H9 (cell line): ENCODE measurements at regions not wholly inside any gene's neighbourhood (a gene's known extent, or its start where the extent isn't known, plus 50 kb on each side); places are given as distances from the start of the nearest gene placed in this dataset.

ENCODE experiments used
- DNase-seq: peaks from one replicate; pipeline ENCODE4 v3.0.0-alpha.2; 2017
- H2AFZ ChIP-seq: one replicate; pipeline ENCODE4 v1.6.1; 2013; ENCODE audit warnings: mild to moderate bottlenecking, low read length, control low read depth, moderate library complexity
- H2AK5ac ChIP-seq: 2 replicates; pipeline ENCODE4 v1.6.1; 2013; ENCODE audit warnings: low read length, control low read depth, mixed read lengths; ENCODE audit not compliant: insufficient read length
- H2BK120ac ChIP-seq: one replicate; pipeline ENCODE4 v1.6.1; 2013; ENCODE audit warnings: low read depth, mild to moderate bottlenecking, low read length, control low read depth, inconsistent platforms; ENCODE audit not compliant: poor library complexity, severe bottlenecking
- H2BK12ac ChIP-seq: 2 replicates; pipeline ENCODE4 v1.6.1; 2013; ENCODE audit warnings: low read length, control low read depth, mixed read lengths, low read depth; ENCODE audit not compliant: insufficient read length
- H2BK15ac ChIP-seq: 2 replicates; pipeline ENCODE4 v1.6.1; 2013; ENCODE audit warnings: low read depth, low read length, control low read depth
- H2BK20ac ChIP-seq: one replicate; pipeline ENCODE4 v1.6.1; 2013; ENCODE audit warnings: low read depth, mild to moderate bottlenecking, low read length, control low read depth, inconsistent platforms; ENCODE audit not compliant: poor library complexity, severe bottlenecking
- H2BK5ac ChIP-seq: 2 replicates; pipeline ENCODE4 v1.6.1; 2013; ENCODE audit warnings: low read length, control low read depth, mixed read lengths; ENCODE audit not compliant: insufficient read length
- H3K14ac ChIP-seq: 2 replicates; pipeline ENCODE4 v1.6.1; 2013; ENCODE audit warnings: low read length, control low read depth; ENCODE audit not compliant: insufficient read depth
- H3K18ac ChIP-seq: 2 replicates; pipeline ENCODE4 v1.6.1; 2013; ENCODE audit warnings: low read depth, mild to moderate bottlenecking, mixed read lengths, low read length, control low read depth; ENCODE audit not compliant: insufficient read length
- H3K23ac ChIP-seq: 2 replicates; pipeline ENCODE4 v1.6.1; 2013; ENCODE audit warnings: low read length, control low read depth, mixed read lengths, low read depth; ENCODE audit not compliant: insufficient read length
- H3K23me2 ChIP-seq: 2 replicates; pipeline ENCODE4 v1.6.1; 2013; ENCODE audit warnings: low read depth, mild to moderate bottlenecking, mixed read lengths, low read length, control low read depth; ENCODE audit not compliant: insufficient read length, poor library complexity, severe bottlenecking
- H3K27ac ChIP-seq: 2 replicates; pipeline ENCODE4 v1.5.1; 2013; ENCODE audit warnings: low read length, control low read depth, mixed read lengths, low read depth; ENCODE audit not compliant: insufficient read length
- H3K27me3 ChIP-seq: 2 replicates; pipeline ENCODE4 v1.6.1; 2013; ENCODE audit warnings: low read length, control low read depth, inconsistent platforms; ENCODE audit not compliant: insufficient read depth
- H3K4ac ChIP-seq: 2 replicates; pipeline ENCODE4 v1.6.1; 2013; ENCODE audit warnings: low read depth, mild to moderate bottlenecking, control low read depth, inconsistent platforms, low read length, moderate library complexity
- H3K4me1 ChIP-seq: 2 replicates; pipeline ENCODE4 v1.6.1; 2013; ENCODE audit warnings: low read length, control low read depth, inconsistent platforms; ENCODE audit not compliant: insufficient read depth
- H3K4me2 ChIP-seq: 2 replicates; pipeline ENCODE4 v1.6.1; 2013; ENCODE audit warnings: low read length, control low read depth, mixed read lengths; ENCODE audit not compliant: insufficient read length, insufficient read depth
- H3K56ac ChIP-seq: 2 replicates; pipeline ENCODE4 v1.6.1; 2013; ENCODE audit warnings: low read depth, mild to moderate bottlenecking, mixed read lengths, low read length, control low read depth; ENCODE audit not compliant: insufficient read length
- H3K79me1 ChIP-seq: 2 replicates; pipeline ENCODE4 v1.6.1; 2013; ENCODE audit warnings: low read depth, mild to moderate bottlenecking, moderate library complexity, low read length, control low read depth, inconsistent platforms; ENCODE audit not compliant: insufficient read depth, poor library complexity, severe bottlenecking
- H3K79me2 ChIP-seq: 2 replicates; pipeline ENCODE4 v1.6.1; 2013; ENCODE audit warnings: low read length, control low read depth, inconsistent platforms; ENCODE audit not compliant: insufficient read depth
- H3K9ac ChIP-seq: 2 replicates; pipeline ENCODE4 v1.6.1; 2013; ENCODE audit warnings: low read length, control low read depth, mixed read lengths; ENCODE audit not compliant: insufficient read length; ENCODE audit errors: extremely low read depth
- H3K9me3 ChIP-seq: one replicate; pipeline ENCODE4 v1.6.1; 2013; ENCODE audit warnings: low read depth, low read length, inconsistent platforms; ENCODE audit not compliant: control insufficient read depth
- H3T11ph ChIP-seq: one replicate; pipeline ENCODE4 v1.6.1; 2013; ENCODE audit warnings: mild to moderate bottlenecking, low read length, control low read depth, inconsistent platforms
- H4K20me1 ChIP-seq: one replicate; pipeline ENCODE4 v1.6.1; 2013; ENCODE audit not compliant: control insufficient read depth, insufficient read length, insufficient read depth
- H4K5ac ChIP-seq: 2 replicates; pipeline ENCODE4 v1.6.1; 2013; ENCODE audit warnings: low read depth, mild to moderate bottlenecking, mixed read lengths, low read length, control low read depth; ENCODE audit not compliant: insufficient read length
- H4K8ac ChIP-seq: replicated peaks from 2 replicates; pipeline ENCODE4 v1.6.1; 2013; ENCODE audit warnings: low read length, control low read depth, mixed read lengths, low read depth; ENCODE audit not compliant: insufficient read length
- H4K91ac ChIP-seq: 2 replicates; pipeline ENCODE4 v1.6.1; 2013; ENCODE audit warnings: low read depth, mild to moderate bottlenecking, moderate library complexity, mixed read lengths, low read length, control low read depth; ENCODE audit not compliant: insufficient read length
- H3K27ac Mint-ChIP-seq, 3 experiments: 2 replicates in 2 of 3; 3 replicates in 1 of 3; pipeline ENCODE4 v1.8.0; 2020 to 2021; ENCODE audit warnings: mixed read lengths in 3 of 3, mild to moderate bottlenecking in 1 of 3, moderate library complexity in 1 of 3
- H3K27me3 Mint-ChIP-seq: 2 replicates; pipeline ENCODE4 v1.8.0; 2021; ENCODE audit warnings: low read depth, mild to moderate bottlenecking, moderate library complexity, mixed read lengths
- H3K36me3 Mint-ChIP-seq, 3 experiments: 2 replicates in 2 of 3; 3 replicates in 1 of 3; pipeline ENCODE4 v1.8.0; 2020 to 2021; ENCODE audit warnings: low read depth in 3 of 3, mixed read lengths in 3 of 3; ENCODE audit not compliant: insufficient read depth in 1 of 3
- H3K4me1 Mint-ChIP-seq, 2 experiments: 2 replicates each; pipeline ENCODE4 v1.8.0; 2020; ENCODE audit warnings: mixed read lengths in 2 of 2
- H3K4me3 Mint-ChIP-seq, 2 experiments: 2 replicates in 1 of 2; 3 replicates in 1 of 2; pipeline ENCODE4 v1.8.0; 2020 to 2021; ENCODE audit warnings: mild to moderate bottlenecking in 2 of 2, mixed read lengths in 2 of 2, moderate library complexity in 1 of 2
- H3K9me3 Mint-ChIP-seq, 2 experiments: 2 replicates in 1 of 2; 3 replicates in 1 of 2; pipeline ENCODE4 v1.8.0; 2020; ENCODE audit warnings: mild to moderate bottlenecking in 2 of 2, mixed read lengths in 2 of 2, moderate library complexity in 1 of 2
- WGBS: extraction: QIAGEN DNeasy Blood & Tissue Kit; methylation state at CpG from one replicate; pipeline ENCODE4 v1.1.7; 2013; ENCODE audit warnings: missing lambda C conversion rate, low lambda C conversion rate, mixed read lengths; ENCODE audit not compliant: insufficient read length; ENCODE audit errors: extremely low coverage; 5-methylcytosine and 5-hydroxymethylcytosine counted together
- TF ChIP-seq, protein P1 (sequence below): fragments of 200-600 bp; sonication (generic); conservative IDR thresholded peaks from 3 replicates; pipeline ENCODE4 v1.8.0; 2021; ENCODE audit warnings: antibody characterized with exemption, mild to moderate bottlenecking

DNA sequence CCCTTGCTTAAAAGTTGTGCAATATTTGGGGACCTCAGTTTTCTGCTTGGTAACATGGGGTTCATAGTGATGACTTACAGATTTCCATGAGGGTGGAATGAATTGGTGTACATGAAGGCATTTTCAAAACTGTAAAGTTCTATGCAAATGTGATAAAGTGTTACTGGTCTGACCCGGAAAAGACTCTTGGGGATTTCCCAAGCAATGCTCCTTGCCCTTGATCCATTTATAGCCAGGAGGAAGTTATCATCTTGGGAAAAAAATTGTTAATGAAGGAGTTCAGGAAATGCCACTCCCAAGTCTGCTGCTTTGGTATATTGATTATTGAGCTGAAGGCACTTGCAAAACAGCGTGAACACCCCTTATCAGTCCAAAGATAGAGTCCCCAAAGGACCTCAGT is 96.3 kb upstream of the ZPBP start:
- Histone ChIP-seq H3K4me2 (no peak overlapping the region), H4K8ac (no peak overlapping the region), H2BK12ac (no peak overlapping the region), H2BK20ac (no peak overlapping the region), H2BK15ac (no peak overlapping the region), H4K91ac (no peak overlapping the region), H2AFZ (no peak overlapping the region), H3K14ac (no peak overlapping the region), H3K23ac (no peak overlapping the region), H2BK120ac (no peak overlapping the region), H3K9me3 (no peaks in the 10 kb centered on the region), H3K18ac (no peak overlapping the region), H3T11ph (no peak overlapping the region), H3K27ac (no peak overlapping the region), H4K20me1 (no peaks in the 10 kb centered on the region), H3K4me1 (no peaks in the 10 kb centered on the region), H4K5ac (no peak overlapping the region), H2AK5ac (no peak overlapping the region), H3K79me1 (no peaks in the 10 kb centered on the region), H3K79me2 (no peaks in the 10 kb centered on the region), H3K4ac (no peak overlapping the region), H2BK5ac (no peak overlapping the region), H3K27me3 (no peaks in the 10 kb centered on the region), H3K9ac (no peak overlapping the region), H3K23me2 (no peaks in the 10 kb centered on the region), H3K56ac (no peak overlapping the region)
- Mint-ChIP-seq H3K27ac (no peak overlapping the region), H3K4me3 (no peak overlapping the region), H3K27me3 (no peaks in the 10 kb centered on the region; the same call in none of the 2 replicates), H3K9me3 (peaks cover 0 to 2% of the 10 kb centered on the region in 2 experiments; a peak in 2 of 5 replicates), H3K36me3 (no peaks in the 10 kb centered on the region; a peak in 1 of 7 replicates), H3K4me1 (no peaks in the 10 kb centered on the region; a peak in 1 of 4 replicates)
- WGBS: no CpG with 5 or more reads among the region's 2 CpGs
- TF ChIP-seq, protein P1, sequence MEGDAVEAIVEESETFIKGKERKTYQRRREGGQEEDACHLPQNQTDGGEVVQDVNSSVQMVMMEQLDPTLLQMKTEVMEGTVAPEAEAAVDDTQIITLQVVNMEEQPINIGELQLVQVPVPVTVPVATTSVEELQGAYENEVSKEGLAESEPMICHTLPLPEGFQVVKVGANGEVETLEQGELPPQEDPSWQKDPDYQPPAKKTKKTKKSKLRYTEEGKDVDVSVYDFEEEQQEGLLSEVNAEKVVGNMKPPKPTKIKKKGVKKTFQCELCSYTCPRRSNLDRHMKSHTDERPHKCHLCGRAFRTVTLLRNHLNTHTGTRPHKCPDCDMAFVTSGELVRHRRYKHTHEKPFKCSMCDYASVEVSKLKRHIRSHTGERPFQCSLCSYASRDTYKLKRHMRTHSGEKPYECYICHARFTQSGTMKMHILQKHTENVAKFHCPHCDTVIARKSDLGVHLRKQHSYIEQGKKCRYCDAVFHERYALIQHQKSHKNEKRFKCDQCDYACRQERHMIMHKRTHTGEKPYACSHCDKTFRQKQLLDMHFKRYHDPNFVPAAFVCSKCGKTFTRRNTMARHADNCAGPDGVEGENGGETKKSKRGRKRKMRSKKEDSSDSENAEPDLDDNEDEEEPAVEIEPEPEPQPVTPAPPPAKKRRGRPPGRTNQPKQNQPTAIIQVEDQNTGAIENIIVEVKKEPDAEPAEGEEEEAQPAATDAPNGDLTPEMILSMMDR: no peak
- no peak for DNase-seq
